Endothelial cell of umbilical vein (primary cell): ENCODE measurements at regions not wholly inside any gene's neighbourhood (a gene's known extent, or its start where the extent isn't known, plus 50 kb on each side); places are given as distances from the start of the nearest gene placed in this dataset.
"Not testable (repeated sequence)": the region's sequence is repeated elsewhere in the genome, so short reads cannot be mapped to it uniquely, and the experiment has no call there.

Experiments
- BruUV-seq: library from RNA; stranded (reverse); fragments of 400-500 nt; replicated peaks from 2 replicates; lab custom pipeline; 2021; lab: Mats Ljungman, UMichigan
- CTCF ChIA-PET: fragments of 300-600, 350-600 bp; sonication (Branson Sonifier 250); formaldehyde crosslinking; loops from one replicate; lab custom pipeline; 2021; ENCODE audit warnings: antibody characterized with exemption, inconsistent platforms; lab: Charles Lee
- POLR2A ChIA-PET: fragments of 300-600, 350-600 bp; sonication (Branson Sonifier 250); formaldehyde crosslinking; loops from one replicate; lab custom pipeline; 2021; ENCODE audit warnings: antibody characterized with exemption, inconsistent platforms; lab: Charles Lee
- DNase-seq: peaks from one replicate; pipeline ENCODE4 v3.0.0-alpha.2; 2011; ENCODE audit warnings: low read depth, low spot score
- FAIRE-seq: peaks from 2 replicates; lab custom pipeline; 2011; peaks lifted over from hg19 to GRCh38; lab: Jason Lieb, UNC
- H2AFZ ChIP-seq: 2 replicates; pipeline ENCODE4 v1.6.0; 2012; ENCODE audit warnings: low read depth, low read length, control low read depth, inconsistent platforms
- H3K27ac ChIP-seq: 2 replicates; pipeline ENCODE4 v1.5.1; 2011; ENCODE audit warnings: low read depth, mild to moderate bottlenecking, control low read depth, low read length, moderate library complexity; ENCODE audit not compliant: insufficient read depth
- H3K27me3 ChIP-seq, 2 experiments: 2 replicates each; pipeline versions ENCODE4 v1.6.0 to v1.6.1; 2011; ENCODE audit warnings: low read length in 2 of 2, mixed read lengths in 1 of 2; ENCODE audit not compliant: control insufficient read depth in 2 of 2, insufficient read depth in 2 of 2
- H3K36me3 ChIP-seq, 2 experiments: 2 replicates in 1 of 2; 3 replicates in 1 of 2; pipeline ENCODE4 v1.5.1; 2011; ENCODE audit warnings: low read length in 2 of 2, mild to moderate bottlenecking in 1 of 2, moderate library complexity in 1 of 2; ENCODE audit not compliant: control insufficient read depth in 2 of 2, insufficient read depth in 2 of 2; ENCODE audit errors: extremely low read depth in 1 of 2
- H3K4me1 ChIP-seq: 3 replicates; pipeline ENCODE4 v1.5.1; 2011; ENCODE audit warnings: mild to moderate bottlenecking, low read length; ENCODE audit not compliant: control insufficient read depth, insufficient read depth; ENCODE audit errors: extremely low read depth
- H3K4me2 ChIP-seq: 2 replicates; pipeline ENCODE4 v1.6.1; 2011; ENCODE audit warnings: low read length, control low read depth, mixed read lengths; ENCODE audit not compliant: insufficient read depth
- H3K4me3 ChIP-seq, 3 experiments: fragments of 200-600 bp in 1 of 3; sonication (generic), shearing (Covaris generic) in 1 of 3; replicated peaks in 1 of 3; 2 replicates each; pipeline ENCODE4 v1.5.1; 2011 to 2016; ENCODE audit warnings: control low read depth in 3 of 3, low read length in 3 of 3, mild to moderate bottlenecking in 2 of 3, inconsistent platforms in 1 of 3, low read depth in 1 of 3, moderate library complexity in 1 of 3; ENCODE audit not compliant: insufficient read depth in 1 of 3
- H3K79me2 ChIP-seq: 2 replicates; pipeline ENCODE4 v1.6.0; 2012; ENCODE audit warnings: low read length, inconsistent platforms; ENCODE audit not compliant: control insufficient read depth, insufficient read depth
- H3K9ac ChIP-seq: replicated peaks from 2 replicates; pipeline ENCODE3; 2011; ENCODE audit warnings: low read length, control low read depth; ENCODE audit not compliant: insufficient read depth; ENCODE audit errors: extremely low read depth
- H3K9me1 ChIP-seq: replicated peaks from 3 replicates; pipeline ENCODE4 v1.6.0; 2011; ENCODE audit warnings: mild to moderate bottlenecking, low read length; ENCODE audit not compliant: control insufficient read depth, insufficient read depth; ENCODE audit errors: extremely low read depth
- H3K9me3 ChIP-seq: replicated peaks from 2 replicates; pipeline ENCODE4 v1.5.1; 2012; ENCODE audit warnings: low read length, inconsistent platforms; ENCODE audit not compliant: control insufficient read depth, insufficient read depth
- H4K20me1 ChIP-seq: replicated peaks from 2 replicates; pipeline ENCODE3; 2011; ENCODE audit warnings: mild to moderate bottlenecking, low read length; ENCODE audit not compliant: control insufficient read depth, insufficient read depth; ENCODE audit errors: extremely low read depth
- dilution Hi-C: fragments of 300-500 bp; cut with MboI; formaldehyde crosslinking; loops from one replicate; pipeline ENCODE4 v1.15.0; 2019; ENCODE audit warnings: low sequenced_read_pairs; ENCODE audit not compliant: extremely low pct_ligation_motif_present
- intact Hi-C: fragments of 100-400 bp; cut with micrococcal nuclease; formaldehyde crosslinking; loops from one replicate; pipeline ENCODE4 v1.10.0; 2022

GRCh38 chr4:9072521-9073220 lies 97.5 kb upstream of the FAM90A26 start:
- CTCF ChIA-PET, H3K27me3 ChIP-seq, DNase-seq, FAIRE-seq, BruUV-seq, H3K4me1 ChIP-seq, H3K4me3 ChIP-seq, dilution Hi-C loops, H3K27ac ChIP-seq, H3K36me3 ChIP-seq, H3K9ac ChIP-seq, H3K79me2 ChIP-seq, H4K20me1 ChIP-seq, intact Hi-C loops, H2AFZ ChIP-seq, H3K9me3 ChIP-seq, H3K4me2 ChIP-seq, H3K9me1 ChIP-seq, POLR2A ChIA-PET: not testable (repeated sequence)

GRCh38 chr4:9067923-9068322 lies 102.3 kb upstream of the FAM90A26 start:
- H3K9ac ChIP-seq, intact Hi-C loops, H3K4me2 ChIP-seq, CTCF ChIA-PET, DNase-seq, FAIRE-seq, POLR2A ChIA-PET, H4K20me1 ChIP-seq, H3K4me3 ChIP-seq, H3K9me1 ChIP-seq, H3K36me3 ChIP-seq, H2AFZ ChIP-seq, dilution Hi-C loops, BruUV-seq, H3K27me3 ChIP-seq, H3K9me3 ChIP-seq, H3K27ac ChIP-seq, H3K79me2 ChIP-seq, H3K4me1 ChIP-seq: not testable (repeated sequence)

- dilution Hi-C loops, CTCF ChIA-PET, DNase-seq, FAIRE-seq, H3K4me2 ChIP-seq, H3K79me2 ChIP-seq, intact Hi-C loops, H3K9ac ChIP-seq, H3K9me1 ChIP-seq, H3K9me3 ChIP-seq, BruUV-seq, H3K36me3 ChIP-seq, H3K27me3 ChIP-seq, H3K4me1 ChIP-seq, H4K20me1 ChIP-seq, POLR2A ChIA-PET, H3K4me3 ChIP-seq, H2AFZ ChIP-seq, H3K27ac ChIP-seq: not testable (repeated sequence)
Observed at GRCh38 chr4:9063612-9064011, 106.6 kb upstream of the FAM90A26 start.

DNA sequence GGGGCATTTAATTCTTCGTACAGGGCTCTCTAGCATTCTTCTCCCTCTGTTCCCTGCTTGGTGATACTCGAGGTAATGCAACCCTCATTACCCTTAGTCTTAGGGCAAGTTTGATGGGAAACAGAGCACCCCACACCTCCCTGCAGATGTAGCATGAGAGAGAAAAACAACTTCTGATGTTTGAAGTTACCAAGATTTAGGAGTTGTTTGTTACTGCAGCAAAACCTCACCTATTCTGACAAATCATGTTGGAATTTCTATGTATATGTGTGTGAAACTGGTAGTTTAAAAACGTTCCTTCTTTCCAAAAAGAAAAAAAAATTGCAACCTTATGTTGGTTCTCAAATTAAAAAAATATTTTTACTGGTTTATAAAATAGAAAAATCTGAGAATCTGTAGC lies 145.3 kb upstream of the FAM90A26 start:
- H2AFZ ChIP-seq, BruUV-seq, dilution Hi-C loops, H3K4me3 ChIP-seq, H3K4me1 ChIP-seq, H3K4me2 ChIP-seq, H3K36me3 ChIP-seq, DNase-seq, H3K27ac ChIP-seq, H3K27me3 ChIP-seq, intact Hi-C loops, POLR2A ChIA-PET, FAIRE-seq, CTCF ChIA-PET, H3K9me1 ChIP-seq, H4K20me1 ChIP-seq, H3K9me3 ChIP-seq, H3K9ac ChIP-seq, H3K79me2 ChIP-seq: not testable (repeated sequence)
